B cell (primary cell): ENCODE measurements at regions not wholly inside any gene's neighbourhood (a gene's known extent, or its start where the extent isn't known, plus 50 kb on each side); places are given as distances from the start of the nearest gene placed in this dataset.

Experiments
- ATAC-seq: fragments of 200-7000 bp; cut with Tn5 transposase; one replicate; pipeline ENCODE4 v1.10.0; 2021; ENCODE audit warnings: low read depth, mild to moderate bottlenecking, moderate number of reproducible peaks, moderate library complexity
- CTCF ChIA-PET: fragments of 350-600 bp; sonication (Branson Sonifier 250); formaldehyde crosslinking; loops from one replicate; lab custom pipeline; 2021; ENCODE audit warnings: antibody characterized with exemption, inconsistent platforms; lab: Charles Lee
- POLR2A ChIA-PET: fragments of 350-600 bp; sonication (Branson Sonifier 250); formaldehyde crosslinking; loops from one replicate; lab custom pipeline; 2021; ENCODE audit warnings: antibody characterized with exemption; lab: Charles Lee
- DNase-seq: peaks from one replicate; pipeline ENCODE4 v3.0.0; 2013
- H2AFZ ChIP-seq: 2 replicates; pipeline ENCODE4 v1.6.1; 2012; ENCODE audit warnings: mild to moderate bottlenecking, low read depth, low read length; ENCODE audit not compliant: insufficient read depth, poor library complexity, severe bottlenecking
- H3K27ac ChIP-seq, 2 donors: 1 replicate in 1 of 2; 2 replicates in 1 of 2; pipeline ENCODE4 v1.5.1; 2012 to 2013; ENCODE audit warnings: low read length in 2 of 2, mild to moderate bottlenecking in 2 of 2, moderate library complexity in 1 of 2
- H3K27me3 ChIP-seq, 4 experiments: fragments of 200-600 bp in 1 of 4; sonication (generic) in 1 of 4; replicated peaks in 1 of 4; 1 replicate in 2 of 4; 2 replicates in 2 of 4; pipeline versions ENCODE4 v1.6.1 to v1.7.0; 2013 to 2016; ENCODE audit warnings: low read length in 3 of 4, mild to moderate bottlenecking in 2 of 4, mixed read lengths in 1 of 4, moderate library complexity in 1 of 4; ENCODE audit not compliant: insufficient read depth in 4 of 4, control insufficient read depth in 3 of 4; ENCODE audit errors: control extremely low read depth in 1 of 4
- H3K36me3 ChIP-seq, 2 experiments: replicated peaks in 1 of 2; 1 replicate in 1 of 2; 2 replicates in 1 of 2; pipeline versions ENCODE4 v1.6.1 to v1.7.1; 2013; ENCODE audit warnings: low read length in 1 of 2; ENCODE audit not compliant: insufficient read depth in 2 of 2, control insufficient read depth in 1 of 2; ENCODE audit errors: control extremely low read depth in 1 of 2, extremely low read depth in 1 of 2
- H3K4me1 ChIP-seq, 2 donors: fragments of 200-600 bp in 1 of 2; sonication (generic) in 1 of 2; 1 replicate in 1 of 2; 2 replicates in 1 of 2; pipeline versions ENCODE4 v1.5.1 to v1.6.1; 2013 to 2017; ENCODE audit warnings: low read length in 2 of 2; ENCODE audit not compliant: control insufficient read depth in 2 of 2, insufficient read depth in 2 of 2
- H3K4me2 ChIP-seq: replicated peaks from 2 replicates; pipeline ENCODE3; 2012; ENCODE audit warnings: mild to moderate bottlenecking, low read depth, low read length; ENCODE audit not compliant: poor library complexity, severe bottlenecking
- H3K4me3 ChIP-seq, 5 experiments: fragments of 200-600 bp in 1 of 5; sonication (generic) in 1 of 5; 1 replicate in 3 of 5; 2 replicates in 2 of 5; pipeline versions ENCODE4 v1.5.1 to v1.7.0; 2011 to 2016; ENCODE audit warnings: low read length in 4 of 5, mild to moderate bottlenecking in 4 of 5, low read depth in 2 of 5, control low read depth in 1 of 5, moderate library complexity in 1 of 5; ENCODE audit not compliant: insufficient read depth in 1 of 5; ENCODE audit errors: control extremely low read depth in 1 of 5, extremely low read depth in 1 of 5
- H3K79me2 ChIP-seq: fragments of 200-600 bp; sonication (generic); one replicate; pipeline ENCODE4 v1.6.0; 2016; ENCODE audit warnings: low read length; ENCODE audit not compliant: control insufficient read depth, insufficient read depth
- H3K9ac ChIP-seq: fragments of 200-600 bp; sonication (generic); 2 replicates; pipeline ENCODE4 v1.6.1; 2017; ENCODE audit warnings: mild to moderate bottlenecking, low read length, moderate library complexity
- H3K9me3 ChIP-seq, 3 donors: one replicate each; pipeline versions ENCODE4 v1.6.1 to v1.7.1; 2013; ENCODE audit warnings: low read length in 2 of 3; ENCODE audit not compliant: control insufficient read depth in 2 of 3, insufficient read depth in 1 of 3; ENCODE audit errors: control extremely low read depth in 1 of 3
- H4K20me1 ChIP-seq: 2 replicates; pipeline ENCODE4 v1.6.0; 2012; ENCODE audit warnings: mild to moderate bottlenecking, low read length; ENCODE audit not compliant: insufficient read depth, control insufficient read depth, poor library complexity, severe bottlenecking
- H3K27ac Mint-ChIP-seq: one replicate; pipeline ENCODE4 v1.8.0; 2021; ENCODE audit warnings: mixed read lengths
- H3K27me3 Mint-ChIP-seq: one replicate; pipeline ENCODE4 v1.8.0; 2021; ENCODE audit warnings: mixed read lengths
- H3K4me1 Mint-ChIP-seq: one replicate; pipeline ENCODE4 v1.8.0; 2021; ENCODE audit warnings: mixed read lengths
- H3K4me3 Mint-ChIP-seq: one replicate; pipeline ENCODE4 v1.8.0; 2021; ENCODE audit warnings: mixed read lengths
- H3K9me3 Mint-ChIP-seq: one replicate; pipeline ENCODE4 v1.8.0; 2022; ENCODE audit warnings: mixed read lengths; ENCODE audit not compliant: insufficient read depth
- CTCF ChIP-seq: fragments of 200-600 bp; IDR thresholded peaks from one replicate; pipeline ENCODE4 v1.8.0; 2022; ENCODE audit warnings: antibody characterized with exemption, mild to moderate bottlenecking
- EZH2 ChIP-seq: IDR thresholded peaks from 2 replicates; pipeline ENCODE4 v1.6.1; 2012; ENCODE audit warnings: borderline replicate concordance, low read depth, mild to moderate bottlenecking, moderate library complexity, low read length; ENCODE audit not compliant: insufficient read depth, poor library complexity, severe bottlenecking
- WGBS: methylation state at CpG from one replicate; pipeline ENCODE4 v1.1.5; 2013; ENCODE audit warnings: missing lambda C conversion rate; ENCODE audit not compliant: insufficient coverage; 5-methylcytosine and 5-hydroxymethylcytosine counted together
- intact Hi-C: fragments of 100-400 bp; cut with micrococcal nuclease; formaldehyde crosslinking; loops from one replicate; pipeline ENCODE4 v1.10.0; 2022

- no peak for ATAC-seq
- H3K4me1 ChIP-seq, result no peaks in the 10 kb centered on the region
- H3K27me3 ChIP-seq, result no peaks in the 10 kb centered on the region
- peaks cover 2% of the 10 kb centered on the region for H3K9me3 Mint-ChIP-seq
- no peaks in the 10 kb centered on the region for H3K27me3 Mint-ChIP-seq
- POLR2A ChIA-PET, result no interaction called here
- H3K4me2 ChIP-seq, result no peak overlapping the region
- CTCF ChIA-PET, result no interaction called here
- no peaks in the 10 kb centered on the region for H3K9me3 ChIP-seq
- no peak overlapping the region for H3K27ac ChIP-seq
- no peaks in the 10 kb centered on the region for H3K36me3 ChIP-seq
- H3K4me1 Mint-ChIP-seq, result no peaks in the 10 kb centered on the region
- no peak overlapping the region for H3K27ac Mint-ChIP-seq
- DNase-seq, result no peak
- no peak overlapping the region for H3K9ac ChIP-seq
- H2AFZ ChIP-seq, result no peak overlapping the region
- 67% methylated on average over 1 of the region's 2 CpGs for WGBS
- no peaks in the 10 kb centered on the region for H4K20me1 ChIP-seq
- intact Hi-C loops, result no loop called here
- no peaks in the 10 kb centered on the region for H3K79me2 ChIP-seq
- no peak overlapping the region for H3K4me3 Mint-ChIP-seq
- no peak for TF ChIP-seq CTCF
- TF ChIP-seq EZH2, result no peak
- no peak overlapping the region for H3K4me3 ChIP-seq
Measured at GRCh38 chr4:35700663-35701062, 543.7 kb downstream of the ARAP2 start.

GRCh38 chr4:35709080-35709479, 535.2 kb downstream of the ARAP2 start:
- 100% methylated on average over 1 of the region's 2 CpGs for WGBS
- no peak for DNase-seq
- peaks cover 7% of the 10 kb centered on the region for H3K9me3 Mint-ChIP-seq

More at GRCh38 chr4:35709080-35709479, 535.2 kb downstream of the ARAP2 start:
- CTCF ChIA-PET, result no interaction called here
- no peak for ATAC-seq
- POLR2A ChIA-PET, result no interaction called here
- Mint-ChIP-seq H3K4me1 (no peaks in the 10 kb centered on the region), H3K27ac (no peak overlapping the region), H3K4me3 (no peak overlapping the region), H3K27me3 (no peaks in the 10 kb centered on the region)
- Histone ChIP-seq H3K4me2 (no peak overlapping the region), H3K27ac (no peak overlapping the region), H4K20me1 (no peaks in the 10 kb centered on the region), H3K27me3 (no peaks in the 10 kb centered on the region), H3K9me3 (peaks cover 2 to 21% (median 10%) of the 10 kb centered on the region in 3 donors), H2AFZ (no peak overlapping the region), H3K36me3 (no peaks in the 10 kb centered on the region), H3K79me2 (no peaks in the 10 kb centered on the region), H3K9ac (no peak overlapping the region), H3K4me3 (no peak overlapping the region), H3K4me1 (no peaks in the 10 kb centered on the region)
- no peak for TF ChIP-seq EZH2
- no peak for TF ChIP-seq CTCF
- intact Hi-C loops, result no loop called here
